H54 (cell line): ENCODE measurements at regions not wholly inside any gene's neighbourhood (a gene's known extent, or its start where the extent isn't known, plus 50 kb on each side); places are given as distances from the start of the nearest gene placed in this dataset.

Source experiments
- DNase-seq: peaks from one replicate; pipeline ENCODE4 v3.0.0; 2011; ENCODE audit warnings: low spot score, mixed read lengths; ENCODE audit not compliant: insufficient read length
- FAIRE-seq: peaks from 3 replicates; lab custom pipeline; 2011; peaks lifted over from hg19 to GRCh38; lab: Jason Lieb, UNC
- POLR2A ChIP-seq: IDR thresholded peaks from 2 replicates; pipeline ENCODE4 v1.6.1; 2011; ENCODE audit warnings: low read depth, mild to moderate bottlenecking, low read length

DNA sequence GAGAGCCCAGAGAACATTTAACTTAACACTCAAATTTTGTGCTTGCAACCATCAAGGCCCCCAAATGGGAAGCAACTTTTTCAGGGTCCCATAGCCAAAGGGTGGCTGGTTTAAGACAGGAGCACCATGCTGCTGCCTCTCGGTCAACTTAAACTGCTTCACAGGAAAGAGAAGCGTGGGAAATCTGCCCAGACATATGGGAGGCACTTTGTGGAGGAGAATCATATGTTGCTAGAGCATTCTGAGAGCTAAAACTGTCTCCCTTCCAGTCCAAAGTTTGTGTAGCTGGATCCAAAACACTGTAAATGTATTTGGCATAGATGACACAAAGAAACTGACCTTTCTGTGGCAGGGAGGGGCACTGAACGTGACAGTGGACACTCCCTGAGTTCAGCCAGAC is 305.9 kb upstream of the RORA start:
- TF ChIP-seq POLR2A: no peak
- DNase-seq: no peak
- no peak for FAIRE-seq

DNA sequence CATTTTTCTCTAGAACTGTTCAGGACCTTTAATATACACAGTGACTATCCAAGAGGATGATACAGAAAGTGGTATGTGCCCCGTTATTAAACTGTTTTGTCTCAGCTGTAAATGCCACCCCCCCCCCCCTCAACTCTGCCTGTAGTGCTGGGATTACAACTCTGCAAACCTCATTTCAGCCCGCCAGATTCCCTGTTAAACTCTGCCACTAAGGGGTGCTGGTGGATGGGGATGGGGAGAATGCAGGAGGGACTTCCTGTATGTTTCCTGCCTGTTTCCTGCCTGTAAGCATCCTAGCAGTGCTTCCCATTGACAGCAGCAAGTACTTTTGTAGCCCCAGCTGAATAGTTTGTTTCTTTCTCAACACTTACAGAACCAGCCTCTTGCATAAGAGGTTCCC is 301.7 kb upstream of the RORA start:
- FAIRE-seq: no peak
- no peak for TF ChIP-seq POLR2A
- peak; percentile 2 for DNase-seq

DNA sequence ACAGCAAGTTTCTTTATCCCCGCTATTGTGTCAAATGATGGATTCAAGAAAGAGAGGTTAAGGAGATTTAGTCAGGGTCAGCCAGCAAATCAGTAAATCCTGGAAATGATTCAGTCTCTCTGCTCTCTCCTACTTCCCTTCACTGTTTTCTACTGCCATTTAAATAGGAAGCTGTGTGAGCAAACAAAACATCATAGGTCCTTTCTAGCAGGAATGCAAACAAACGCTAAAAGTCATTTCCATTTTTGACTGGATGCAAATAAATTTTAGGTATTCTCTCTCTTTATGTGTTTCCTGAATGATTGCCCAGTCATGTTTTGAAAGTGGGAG is 299.4 kb upstream of the RORA start:
- DNase-seq (no peak), FAIRE-seq (no peak)
- no peak for TF ChIP-seq POLR2A

DNA sequence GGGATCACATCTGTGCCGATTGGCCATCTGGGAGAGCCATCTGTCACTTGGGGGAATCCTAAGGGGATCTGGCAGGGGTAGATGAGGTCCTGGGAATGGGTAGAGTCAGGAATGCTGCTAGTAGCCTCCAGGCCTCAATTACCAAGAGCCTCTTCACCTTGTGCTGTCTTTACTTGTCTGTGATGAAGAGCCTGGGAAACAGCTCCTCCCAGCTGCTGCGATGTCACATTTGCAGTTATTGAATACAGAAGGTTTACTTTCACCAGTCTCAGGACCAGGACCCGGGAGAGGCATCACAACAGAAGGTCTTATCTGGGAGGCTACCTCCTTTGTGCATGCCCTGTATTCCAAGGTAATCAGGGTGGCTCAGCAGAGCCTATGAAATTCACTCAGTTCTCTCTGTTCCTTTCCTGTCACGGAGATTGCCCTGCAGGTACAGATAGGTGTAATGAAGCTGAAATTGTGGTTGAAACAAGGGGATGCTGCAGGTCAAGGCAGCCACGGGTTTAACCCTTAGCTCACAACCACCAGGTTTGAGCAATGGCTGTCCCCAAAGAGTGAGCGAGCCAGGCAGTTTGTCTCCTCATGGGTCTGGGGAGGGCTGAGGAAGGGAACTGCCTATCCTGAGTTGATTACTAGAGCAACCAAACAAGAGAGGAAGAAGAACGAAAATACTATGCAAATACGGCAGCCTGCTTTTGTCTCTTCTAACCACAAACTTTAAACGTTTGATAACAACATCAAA is 298.9 kb upstream of the RORA start:
- DNase-seq (no peak), FAIRE-seq (no peak)
- no peak for TF ChIP-seq POLR2A

DNA sequence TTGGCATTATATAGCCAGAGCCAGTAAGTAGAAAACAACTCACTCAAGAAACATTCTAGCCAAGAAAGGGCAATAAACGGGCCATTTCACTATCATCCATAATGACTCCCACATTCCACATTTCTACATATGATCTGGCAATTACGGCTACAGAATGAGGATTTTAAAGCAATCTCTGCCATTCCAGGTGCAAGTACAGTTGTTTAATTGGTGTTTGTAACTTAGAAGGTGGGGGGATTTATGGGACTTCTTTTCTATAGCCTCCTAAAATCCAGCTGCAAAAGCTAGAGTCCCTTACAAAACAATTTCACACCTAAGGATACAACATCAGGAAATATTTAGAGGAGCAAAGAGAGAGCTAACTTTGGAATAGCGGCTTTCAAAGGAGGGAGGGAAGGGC is 295.4 kb upstream of the RORA start:
- no peak for FAIRE-seq
- TF ChIP-seq POLR2A: no peak
- DNase-seq: no peak

DNA sequence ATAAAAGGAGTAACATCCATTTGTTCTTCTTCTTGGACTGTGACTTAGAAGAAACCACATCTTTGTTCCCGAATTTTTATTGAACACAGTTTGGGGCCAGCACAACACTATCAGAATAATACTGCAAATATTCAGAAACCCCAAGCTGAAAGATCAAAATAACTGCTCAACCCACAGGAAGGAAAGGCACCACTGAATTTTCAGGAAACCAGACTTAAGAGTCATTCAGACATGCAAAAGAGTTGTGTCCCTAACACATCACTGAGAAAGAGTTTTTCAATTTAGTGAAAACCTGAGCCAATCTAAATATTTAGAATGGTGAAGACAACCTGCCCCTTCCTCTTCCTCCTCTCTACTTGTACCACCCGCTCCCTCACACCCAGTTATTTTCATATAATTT is 295.0 kb upstream of the RORA start:
- DNase-seq (no peak), FAIRE-seq (no peak)
- no peak for TF ChIP-seq POLR2A

DNA sequence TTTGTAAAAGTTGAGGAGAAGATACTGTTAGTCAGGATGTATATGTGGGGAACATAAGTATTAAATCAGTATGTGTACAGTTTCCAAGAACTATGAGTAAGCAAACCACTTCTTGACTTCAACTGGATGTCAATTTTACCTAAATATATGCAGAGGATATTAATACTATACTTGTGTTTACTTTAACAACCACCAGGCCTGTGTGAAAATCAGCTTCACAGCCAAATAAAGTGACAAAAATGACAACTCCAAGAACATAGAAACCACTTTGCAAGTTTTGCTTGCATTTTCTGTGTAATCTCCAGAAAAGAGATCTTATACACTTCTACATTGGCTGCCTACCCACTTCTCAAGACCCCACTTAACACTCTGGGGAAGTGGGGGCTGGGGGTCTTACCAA is 293.3 kb upstream of the RORA start:
- DNase-seq: no peak
- FAIRE-seq: no peak
- TF ChIP-seq POLR2A: no peak

DNA sequence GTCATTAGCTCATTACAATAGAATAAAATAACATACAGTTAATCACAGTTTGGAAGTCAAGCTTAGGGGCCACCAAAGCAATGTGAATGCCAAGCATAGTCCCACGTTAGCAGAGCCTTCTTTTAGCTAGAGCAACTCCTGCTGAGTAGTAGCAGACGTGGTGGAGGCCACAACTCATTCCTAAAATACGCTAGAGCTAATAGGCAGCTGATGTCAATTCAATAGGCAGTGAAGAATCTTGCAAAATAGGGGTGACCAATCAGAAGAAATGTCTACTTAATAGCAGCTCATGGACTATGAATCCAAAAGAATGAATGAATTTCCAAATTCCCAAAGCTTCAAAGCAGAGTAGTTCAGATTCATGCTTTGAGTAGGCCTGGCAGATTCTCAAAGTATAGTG is 292.9 kb upstream of the RORA start:
- no peak for TF ChIP-seq POLR2A
- FAIRE-seq: no peak
- DNase-seq: no peak

DNA sequence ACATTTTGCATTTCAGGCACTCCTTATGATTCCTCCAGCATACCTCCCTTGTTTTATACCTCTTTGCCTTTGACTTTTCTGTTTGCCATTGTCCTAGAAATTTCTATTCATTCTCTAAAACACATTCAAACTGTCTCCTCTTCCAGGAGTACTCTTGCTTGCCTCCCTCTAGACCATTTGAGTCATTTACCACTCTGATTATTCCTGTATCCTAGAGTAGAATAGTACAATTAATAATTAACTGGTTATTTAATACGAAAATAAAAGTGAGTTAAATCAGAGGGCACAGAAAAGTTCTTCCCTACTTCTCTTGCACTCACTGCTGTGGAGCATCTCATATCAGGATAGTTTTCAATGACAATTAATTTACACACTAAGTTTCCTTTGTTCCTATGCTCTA is 290.2 kb upstream of the RORA start:
- FAIRE-seq: no peak
- no peak for TF ChIP-seq POLR2A
- no peak for DNase-seq

DNA sequence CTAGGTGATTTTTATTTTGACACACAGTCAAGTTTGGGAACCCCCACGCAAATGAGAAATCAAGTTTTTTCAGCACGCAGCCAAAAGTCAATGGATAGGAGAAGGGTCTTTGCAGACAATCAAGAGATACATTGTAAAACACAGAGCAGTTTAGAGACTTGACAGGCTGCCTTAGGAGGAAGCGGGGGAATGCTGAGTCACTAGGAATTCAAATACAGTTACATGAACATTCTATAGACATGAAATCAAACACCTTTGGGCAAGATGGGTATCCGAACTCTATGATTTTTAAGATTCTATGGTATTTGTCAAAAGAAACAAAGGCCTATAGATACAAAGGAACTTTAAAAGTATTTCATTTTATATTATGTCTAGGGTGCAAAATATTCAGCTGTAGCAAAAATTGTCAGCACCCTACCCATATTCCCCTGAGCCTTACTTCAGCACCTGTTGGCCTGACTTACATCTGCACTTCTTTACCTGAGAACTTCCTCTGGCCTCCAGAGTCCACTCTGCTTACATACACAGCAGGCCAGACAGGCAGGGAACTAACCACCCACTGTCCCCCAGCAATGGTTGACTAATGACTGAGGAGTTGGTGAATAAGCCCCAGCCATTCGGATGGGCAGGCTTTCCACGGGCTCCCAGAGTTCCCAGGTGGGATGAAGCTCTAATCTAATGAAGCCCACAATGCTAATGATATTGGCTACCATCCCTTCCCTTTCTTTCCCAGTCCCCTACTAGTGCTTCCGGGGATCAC is 289.3 kb upstream of the RORA start:
- FAIRE-seq (no peak), DNase-seq (no peak)
- TF ChIP-seq POLR2A: no peak

DNA sequence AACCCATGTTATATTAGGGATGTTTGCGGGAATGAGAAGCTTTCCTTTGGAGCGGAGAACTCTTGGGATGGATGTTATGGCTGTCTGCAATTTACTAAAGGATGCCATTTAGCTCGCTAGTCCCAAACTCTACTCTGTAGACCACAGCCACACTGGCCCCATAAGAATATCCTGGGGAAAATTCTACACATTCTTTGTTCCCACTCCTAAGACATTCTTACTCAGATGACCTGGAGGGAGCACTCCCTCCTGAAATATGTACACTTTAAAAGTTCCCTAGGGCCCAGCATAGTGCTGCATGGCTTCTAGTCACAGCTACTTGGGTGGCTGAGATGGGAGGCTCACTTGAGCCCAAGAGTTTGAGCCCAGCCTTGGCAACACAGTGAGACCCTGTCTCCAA is 288.7 kb upstream of the RORA start:
- DNase-seq (no peak), FAIRE-seq (no peak)
- TF ChIP-seq POLR2A: no peak

DNA sequence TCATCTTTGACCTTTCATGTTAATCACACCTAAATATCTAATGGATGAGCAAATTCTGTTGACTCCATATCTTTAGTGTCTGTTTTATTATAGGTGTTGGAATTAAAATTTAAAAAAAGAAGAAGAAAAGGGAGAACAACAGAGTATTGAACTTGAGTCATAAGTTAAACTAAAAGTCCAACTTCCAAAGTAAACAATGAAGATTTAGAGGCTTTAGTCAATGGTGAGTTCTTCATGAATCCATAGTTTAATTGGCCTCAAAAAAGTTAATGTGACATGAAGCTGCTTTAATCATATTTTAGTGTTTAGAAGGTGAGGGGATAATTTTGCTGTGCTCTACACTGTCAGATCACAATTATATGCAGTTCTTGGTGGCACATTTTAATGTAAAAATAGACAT is 288.2 kb upstream of the RORA start:
- FAIRE-seq: no peak
- TF ChIP-seq POLR2A: no peak

DNA sequence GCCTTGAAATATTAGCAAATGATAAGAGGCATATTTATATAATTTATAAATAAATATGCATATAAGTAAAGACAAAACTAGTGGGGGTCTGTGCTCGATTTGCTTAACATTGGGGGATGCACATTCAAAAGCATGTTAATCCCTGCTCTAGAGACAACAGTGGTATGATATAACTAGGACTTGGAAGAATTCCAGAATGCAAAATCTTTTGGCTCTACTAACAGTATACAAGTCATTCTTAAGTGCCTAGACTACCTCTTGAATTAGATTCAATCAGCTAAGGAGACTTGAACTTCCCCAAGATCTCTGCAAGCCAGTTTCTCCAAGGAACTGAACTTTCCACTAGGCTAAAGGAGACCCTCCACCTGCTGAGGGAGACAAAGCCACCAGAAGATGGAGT is 282.7 kb upstream of the RORA start:
- DNase-seq (no peak), FAIRE-seq (no peak)
- no peak for TF ChIP-seq POLR2A

More for the DNA sequence above, 288.2 kb upstream of the RORA start:
- no peak for DNase-seq

DNA sequence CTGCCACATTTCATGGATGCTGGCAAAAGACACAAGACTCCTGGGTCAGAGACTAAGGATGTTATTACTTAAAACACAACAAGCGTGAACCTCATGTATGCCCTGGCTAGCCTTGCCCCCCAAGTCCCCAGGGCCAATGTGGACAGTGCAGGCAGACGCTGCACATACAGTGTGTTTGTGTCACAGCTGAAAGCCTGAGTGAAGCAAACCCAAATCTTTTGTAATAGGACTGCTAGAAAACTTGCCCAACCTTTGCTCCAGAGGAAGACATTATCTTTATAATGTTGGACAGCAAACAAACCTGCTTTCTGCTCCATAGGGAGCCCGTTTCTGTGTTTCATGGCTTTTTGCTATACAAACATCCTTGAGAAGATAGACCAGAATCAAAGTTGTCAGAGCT is 282.0 kb upstream of the RORA start:
- TF ChIP-seq POLR2A: no peak
- DNase-seq (no peak), FAIRE-seq (no peak)

DNA sequence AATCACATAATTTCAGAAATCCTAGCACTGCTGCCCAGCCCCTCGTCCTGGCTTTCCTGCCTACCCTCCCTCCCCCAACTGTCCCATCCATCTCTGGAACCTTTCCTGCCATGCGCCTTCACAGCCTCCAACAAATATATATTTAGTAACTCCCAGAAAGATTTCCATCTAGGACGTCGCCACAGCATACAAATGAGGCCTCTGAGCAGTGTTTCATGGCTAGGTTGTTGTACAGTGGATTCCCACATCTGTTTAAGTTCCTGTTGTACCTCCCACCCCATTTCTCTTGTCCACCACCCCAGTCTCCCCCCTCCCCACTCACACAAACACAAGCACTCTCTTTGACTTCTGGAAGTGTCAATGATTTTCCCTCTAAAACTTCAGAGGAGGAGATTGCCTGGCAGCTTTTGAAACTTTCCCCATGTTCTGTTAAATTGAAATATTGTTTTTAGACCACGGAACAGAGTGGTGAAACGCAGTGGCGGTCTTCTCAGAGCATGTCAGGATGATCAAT is 280.3 kb upstream of the RORA start:
- TF ChIP-seq POLR2A: no peak
- FAIRE-seq: no peak
- no peak for DNase-seq
